ENCODE measurements at regions not wholly inside any gene's neighbourhood (a gene's known extent, or its start where the extent isn't known, plus 50 kb on each side); places are given as distances from the start of the nearest gene placed in this dataset.

GRCh38 chr1:2925918-2926317 is 95.3 kb upstream of the ACTRT2 start:
- no peak overlapping the region for H3K27ac ChIP-seq
- no peak for TF ChIP-seq CTCF (IDR thresholded peaks at IDR 0.05; ENCODE audit: low read depth, low read length)
- H3K4me3 ChIP-seq: no peak overlapping the region
- DNase-seq (ENCODE audit: low read depth in 1 of 2, low spot score in 1 of 2): no peak
- no peaks in the 10 kb centered on the region for H3K4me1 ChIP-seq (ENCODE audit: low read depth)
- no peaks in the 10 kb centered on the region for H3K36me3 ChIP-seq
- peaks cover 3% of the 10 kb centered on the region for H3K9me3 ChIP-seq (ENCODE audit: low read depth)
- no peaks in the 10 kb centered on the region for H3K27me3 ChIP-seq

- no peak for DNase-seq (ENCODE audit: low read depth in 1 of 2, low spot score in 1 of 2)
- Histone ChIP-seq H3K27me3 (no peaks in the 10 kb centered on the region), H3K27ac (no peak overlapping the region), H3K4me3 (no peak overlapping the region), H3K36me3 (no peaks in the 10 kb centered on the region), H3K4me1 (ENCODE audit: low read depth) (no peaks in the 10 kb centered on the region), H3K9me3 (ENCODE audit: low read depth) (peaks cover 3% of the 10 kb centered on the region)
- TF ChIP-seq CTCF (IDR thresholded peaks at IDR 0.05; ENCODE audit: low read depth, low read length): no peak
Observed at GRCh38 chr1:2926447-2927055, 94.7 kb upstream of the ACTRT2 start.

- Histone ChIP-seq H3K27me3 (no peaks in the 10 kb centered on the region), H3K4me1 (ENCODE audit: low read depth) (no peaks in the 10 kb centered on the region), H3K4me3 (no peak overlapping the region), H3K27ac (no peak overlapping the region), H3K9me3 (ENCODE audit: low read depth) (peaks cover 3% of the 10 kb centered on the region), H3K36me3 (no peaks in the 10 kb centered on the region)
- DNase-seq (ENCODE audit: low read depth in 1 of 2, low spot score in 1 of 2): no peak
- no peak for TF ChIP-seq CTCF (IDR thresholded peaks at IDR 0.05; ENCODE audit: low read depth, low read length)
Observed at GRCh38 chr1:2927393-2928360, 93.6 kb upstream of the ACTRT2 start.

- Histone ChIP-seq H3K27me3 (no peaks in the 10 kb centered on the region), H3K9me3 (ENCODE audit: low read depth) (peaks cover 3% of the 10 kb centered on the region), H3K27ac (no peak overlapping the region), H3K4me1 (ENCODE audit: low read depth) (no peaks in the 10 kb centered on the region), H3K4me3 (no peak overlapping the region), H3K36me3 (no peaks in the 10 kb centered on the region)
- TF ChIP-seq CTCF (IDR thresholded peaks at IDR 0.05; ENCODE audit: low read depth, low read length): no peak
- DNase-seq (ENCODE audit: low read depth in 1 of 2, low spot score in 1 of 2): no peak
Observed at GRCh38 chr1:2928366-2929325, 92.6 kb upstream of the ACTRT2 start.

GRCh38 chr1:2929335-2929734 is 91.9 kb upstream of the ACTRT2 start:
- H3K36me3 ChIP-seq: no peaks in the 10 kb centered on the region
- H3K4me1 ChIP-seq (ENCODE audit: low read depth): no peaks in the 10 kb centered on the region
- H3K4me3 ChIP-seq: no peak overlapping the region
- H3K9me3 ChIP-seq (ENCODE audit: low read depth): peaks cover 3% of the 10 kb centered on the region
- DNase-seq (ENCODE audit: low read depth in 1 of 2, low spot score in 1 of 2): no peak
- no peak for TF ChIP-seq CTCF (IDR thresholded peaks at IDR 0.05; ENCODE audit: low read depth, low read length)
- no peak overlapping the region for H3K27ac ChIP-seq
- H3K27me3 ChIP-seq: no peaks in the 10 kb centered on the region
